ENCODE measurements at regions not wholly inside any gene's neighbourhood (a gene's known extent, or its start where the extent isn't known, plus 50 kb on each side); places are given as distances from the start of the nearest gene placed in this dataset.

DNA sequence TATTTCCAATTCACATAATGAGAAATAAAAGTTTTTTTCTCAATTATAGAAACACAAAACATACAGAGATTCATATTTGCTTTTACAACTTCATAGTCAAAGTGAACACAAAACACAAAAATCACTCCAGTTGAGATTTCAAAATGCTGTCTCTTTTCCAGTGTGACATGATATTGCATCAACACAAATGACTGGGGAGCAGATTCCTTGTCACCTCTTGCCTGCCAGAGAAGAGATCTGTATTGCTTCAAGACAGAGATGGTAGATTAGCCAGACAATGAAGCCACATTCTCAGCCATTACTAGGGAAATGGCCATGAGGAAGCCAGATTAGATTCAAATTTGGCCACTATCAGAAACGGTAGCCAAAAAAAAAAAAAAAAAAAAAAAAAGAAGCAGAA is 2313.1 kb upstream of the AGA start:
- DNase-seq, result no peak

DNA sequence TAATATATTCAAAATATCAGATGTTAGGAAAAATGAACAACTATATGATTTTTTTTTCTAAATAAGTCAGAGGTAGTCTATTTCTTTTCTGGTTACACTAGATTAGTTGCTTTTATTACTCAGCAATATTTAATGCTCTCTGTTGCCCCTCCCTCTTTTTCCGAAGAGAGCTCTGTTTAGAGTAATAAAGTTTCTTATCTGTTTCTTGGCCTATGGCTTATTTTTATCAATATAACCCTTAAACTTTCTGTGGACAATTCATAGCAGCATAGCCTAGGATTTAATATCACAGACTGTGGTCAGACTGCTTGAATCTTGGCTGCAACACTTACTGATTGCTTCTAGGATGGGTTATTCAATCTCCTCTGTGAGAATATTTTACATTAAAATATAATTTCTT is 2315.4 kb upstream of the AGA start:
- no peak for DNase-seq

DNA sequence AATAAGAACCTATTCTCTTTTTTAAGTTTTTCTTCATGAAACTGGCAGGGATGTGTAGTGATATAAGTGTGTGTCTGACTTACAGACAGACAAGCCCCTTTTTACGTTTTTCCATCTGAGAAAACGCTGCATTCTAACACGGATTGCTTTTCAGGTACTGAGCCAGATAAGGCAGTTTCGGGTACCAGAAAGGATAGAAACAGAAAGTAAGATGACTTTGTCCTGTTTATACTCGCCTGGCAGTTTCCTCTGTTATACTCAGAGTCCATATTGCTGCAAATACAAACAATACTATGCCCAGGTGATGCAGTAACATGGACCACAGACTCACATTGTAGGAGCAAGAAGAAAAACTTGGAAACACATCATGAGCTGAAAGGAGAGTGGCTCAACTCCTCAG is 2320.6 kb upstream of the AGA start:
- DNase-seq, result no peak

DNA sequence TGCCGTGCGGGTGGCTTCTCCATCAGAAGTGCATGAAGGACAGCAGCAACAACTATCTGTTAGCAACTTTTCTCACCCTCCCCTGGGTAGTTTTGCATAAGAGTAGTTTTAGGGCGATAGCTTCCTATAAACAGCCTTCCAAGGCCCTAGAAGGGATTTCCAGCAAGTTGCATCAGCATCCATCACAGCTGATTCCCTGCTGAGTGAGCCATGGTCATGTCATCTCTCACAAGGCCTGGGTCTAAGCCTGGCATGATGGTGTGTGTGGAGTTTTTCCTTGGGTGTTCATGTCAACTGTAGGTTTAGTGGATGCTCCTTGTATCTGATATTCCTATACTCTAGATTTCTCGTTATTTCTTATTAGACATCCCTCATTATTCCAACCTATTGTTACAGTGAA is 2324.7 kb upstream of the AGA start:
- DNase-seq, result no peak

DNA sequence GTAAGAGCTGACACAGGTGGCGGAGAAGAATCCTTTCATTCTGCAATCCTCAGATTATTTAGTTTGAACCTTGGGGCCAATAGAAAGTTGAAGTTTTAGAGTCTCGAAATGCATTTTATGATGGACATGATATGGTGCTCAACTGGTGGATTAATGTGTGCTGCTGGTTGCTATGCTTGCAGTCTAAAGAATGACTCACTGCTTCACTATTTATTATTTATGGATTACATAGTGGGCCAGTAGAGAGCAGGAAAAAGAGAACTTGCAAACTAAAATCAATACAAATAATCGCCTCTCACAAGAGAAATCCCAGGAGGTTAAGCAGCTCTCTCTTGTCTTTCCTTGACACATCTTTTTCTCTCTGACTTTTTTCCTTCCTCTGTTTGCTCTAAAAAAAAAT is 2326.8 kb upstream of the AGA start:
- no peak for DNase-seq

DNA sequence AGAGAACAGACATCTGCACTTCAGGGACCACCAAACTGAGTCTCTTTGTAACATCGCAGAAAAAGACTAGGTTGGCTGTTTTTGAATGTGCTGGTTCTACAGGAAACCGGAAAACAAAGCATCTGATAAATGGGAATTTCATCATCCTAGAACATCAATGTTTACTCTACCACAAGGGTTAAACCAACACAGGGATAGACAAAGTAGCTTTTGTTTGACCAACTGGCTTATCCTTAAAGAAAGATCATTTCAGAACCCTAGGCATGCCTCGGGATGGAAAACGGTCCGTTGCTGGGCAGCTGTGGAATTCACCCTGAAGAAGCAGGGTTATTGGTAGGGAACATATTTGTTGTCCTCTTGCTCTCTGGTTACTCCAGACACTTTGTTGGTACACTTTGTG is 2355.5 kb upstream of the AGA start:
- DNase-seq, result no peak

DNA sequence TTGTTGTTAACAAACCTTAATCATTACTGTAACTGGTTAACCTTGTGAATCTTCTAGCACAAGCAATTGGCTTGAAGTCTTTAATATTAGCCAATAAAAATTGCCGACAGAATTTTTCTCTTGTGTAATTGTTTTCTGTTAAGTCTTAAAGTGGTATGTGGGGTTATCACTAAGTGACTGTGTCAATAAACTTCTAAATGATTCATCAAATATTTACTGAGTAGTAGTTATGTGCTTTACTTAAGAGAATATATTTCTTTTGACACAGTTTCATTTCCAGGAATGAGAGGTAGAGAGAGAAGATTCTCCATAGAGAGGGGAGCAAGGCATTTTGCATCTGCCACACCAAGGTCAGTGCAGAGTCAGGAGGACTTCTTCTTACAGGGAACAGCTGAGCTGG is 2361.6 kb upstream of the AGA start:
- no peak for DNase-seq

DNA sequence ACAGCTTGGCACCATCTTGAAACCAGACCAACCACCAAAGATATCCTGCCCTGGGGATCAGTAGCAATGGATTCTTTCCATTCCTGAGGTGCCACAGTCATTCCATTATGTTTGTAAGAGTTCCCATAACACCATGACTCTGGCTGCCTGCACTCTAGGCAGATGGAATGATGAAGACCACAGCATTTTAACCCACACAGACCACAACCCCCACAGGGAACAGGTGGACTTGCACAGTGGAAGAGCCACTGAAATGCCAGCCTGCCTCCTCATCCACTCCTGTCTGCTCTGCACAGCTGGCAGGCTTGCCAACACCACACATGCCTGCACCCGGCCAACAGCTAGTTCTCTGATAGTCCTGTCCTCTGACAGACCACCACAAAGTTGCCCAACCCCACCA is 2362.2 kb upstream of the AGA start:
- DNase-seq, result no peak

DNA sequence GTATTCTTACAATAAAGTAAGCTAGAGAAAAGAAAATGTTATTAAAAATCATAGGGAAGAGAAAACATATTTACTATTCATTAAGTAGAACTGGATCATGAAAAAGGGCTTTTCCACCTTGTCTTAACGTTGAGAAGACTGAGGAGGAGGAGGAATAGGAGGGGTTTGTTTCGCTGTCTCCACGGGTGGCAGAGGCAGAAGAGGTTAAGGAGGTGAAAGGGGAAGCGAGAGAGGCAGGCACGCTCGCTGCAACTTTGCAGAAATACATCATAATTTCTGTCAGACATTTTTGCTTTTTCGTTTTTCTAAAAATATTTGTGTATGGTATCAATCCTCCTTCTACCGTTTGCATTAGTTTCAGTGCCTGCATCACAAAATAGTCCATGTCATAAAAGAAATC is 2375.1 kb upstream of the AGA start:
- no peak for DNase-seq

DNA sequence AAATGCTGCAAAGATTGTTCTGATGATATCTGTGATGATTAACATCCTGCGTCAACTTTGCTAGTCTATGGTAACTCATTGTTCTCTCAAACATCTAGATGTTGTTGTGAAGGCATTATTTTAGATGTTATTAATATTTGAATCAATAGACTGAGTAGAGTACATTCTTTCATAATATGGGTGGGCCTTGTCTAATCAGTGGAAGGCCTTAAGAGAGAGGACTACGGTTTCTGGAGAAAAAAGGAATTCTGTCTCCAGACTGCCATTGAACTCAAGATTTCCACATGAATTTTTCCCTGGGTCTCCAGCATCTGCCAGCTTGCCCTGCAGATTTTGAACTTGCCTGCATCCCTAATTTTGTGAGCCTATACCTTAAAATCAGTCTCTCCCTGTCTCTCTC is 2381.1 kb upstream of the AGA start:
- DNase-seq, result no peak

DNA sequence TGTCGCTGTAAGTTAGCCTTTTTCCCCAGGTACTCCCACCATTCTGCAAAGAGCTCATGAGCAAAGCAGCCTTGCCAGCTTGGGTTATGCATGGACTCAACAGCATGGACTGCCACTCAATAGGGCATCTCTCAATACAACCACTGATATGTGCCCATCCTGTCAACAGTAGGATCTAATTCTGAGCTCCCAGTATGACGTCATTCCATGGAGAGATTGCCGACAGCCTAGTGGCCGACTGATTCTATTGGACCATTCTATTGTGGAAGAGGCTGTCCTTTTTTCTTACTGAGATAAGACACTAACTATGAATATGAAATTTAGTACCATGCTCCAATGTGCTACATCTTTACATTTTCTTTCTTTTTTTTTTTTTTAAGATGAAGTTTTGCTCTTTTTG is 2389.0 kb upstream of the AGA start:
- DNase-seq, result no peak

DNA sequence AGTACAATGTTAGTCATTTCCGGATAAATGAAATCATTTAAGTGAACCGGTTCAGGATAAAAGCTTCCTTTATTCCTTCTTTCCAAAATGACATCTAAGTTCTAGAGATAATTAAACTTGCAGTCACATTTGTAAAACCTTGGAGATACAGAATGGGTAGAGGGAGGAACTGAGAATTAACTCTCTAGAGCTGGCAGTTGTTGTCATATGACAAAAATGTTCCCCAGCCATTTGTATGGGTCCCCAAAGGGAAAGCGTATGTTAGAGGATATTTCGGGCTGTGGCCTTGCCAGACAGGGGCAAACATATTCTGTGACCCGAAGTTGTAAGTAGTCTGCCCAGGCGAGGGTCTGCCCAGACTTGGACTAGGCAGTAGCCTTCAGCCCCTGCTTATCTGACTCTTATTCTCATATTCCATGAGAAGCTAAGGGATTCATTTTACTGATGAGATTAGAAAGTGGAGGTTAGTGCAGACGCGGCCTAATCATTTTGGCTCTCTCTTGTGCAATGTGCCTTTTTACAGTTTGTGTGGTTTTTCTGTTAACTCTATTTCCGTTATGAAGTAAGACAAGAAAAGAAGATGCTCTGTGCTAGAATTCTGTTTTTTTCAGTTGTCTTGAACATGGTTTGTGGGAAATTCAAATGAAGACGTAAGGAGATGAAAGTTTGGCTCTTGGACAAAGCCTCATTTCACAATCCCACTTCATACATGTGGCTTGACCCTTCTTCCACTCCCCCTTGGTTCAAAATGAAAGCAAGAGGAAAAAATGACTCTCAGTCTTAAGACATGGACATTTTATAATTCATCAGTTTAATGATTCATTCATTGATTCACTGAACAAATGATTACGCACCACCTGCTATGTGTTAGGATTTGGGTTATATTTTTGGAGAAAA is 2394.2 kb upstream of the AGA start:
- DNase-seq, result no peak

DNA sequence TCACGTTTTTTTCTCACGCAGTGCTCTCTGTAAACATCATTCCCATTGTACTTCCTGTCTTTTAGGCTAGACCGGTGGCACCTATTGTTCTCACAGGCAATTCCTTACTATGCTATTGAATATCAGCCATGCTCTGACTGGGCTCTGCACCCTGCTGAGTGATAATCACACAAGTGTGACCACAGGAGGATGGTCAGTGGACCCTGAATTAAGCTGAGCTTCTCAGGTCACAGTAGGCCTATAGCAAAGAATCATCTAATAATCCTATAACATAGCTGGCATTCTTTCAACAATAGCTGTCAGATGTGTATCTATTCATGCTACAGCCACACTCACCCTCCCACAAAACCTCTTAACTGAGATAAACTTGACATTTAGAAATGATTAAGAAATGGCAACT is 2399.8 kb upstream of the TENM3 start:
- DNase-seq, result no peak

DNA sequence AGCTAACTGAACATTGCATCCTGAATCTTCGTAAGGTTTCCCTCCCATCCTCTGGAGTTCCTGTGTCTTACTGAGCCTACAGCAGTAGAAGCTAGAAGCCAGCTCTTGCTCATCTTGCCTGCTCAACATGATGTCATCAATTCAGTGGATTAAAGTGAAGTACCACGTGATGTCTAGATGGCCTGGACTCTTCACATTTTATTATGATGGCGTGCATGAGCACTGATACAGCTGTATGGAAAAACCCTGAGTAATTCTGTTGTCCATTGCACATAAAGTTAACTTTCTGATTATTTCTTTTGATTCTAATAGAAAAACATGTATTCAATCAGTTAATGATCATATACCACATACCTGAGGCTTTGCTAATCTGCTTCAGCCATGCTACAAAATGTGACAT is 2387.7 kb upstream of the TENM3 start:
- DNase-seq, result no peak

DNA sequence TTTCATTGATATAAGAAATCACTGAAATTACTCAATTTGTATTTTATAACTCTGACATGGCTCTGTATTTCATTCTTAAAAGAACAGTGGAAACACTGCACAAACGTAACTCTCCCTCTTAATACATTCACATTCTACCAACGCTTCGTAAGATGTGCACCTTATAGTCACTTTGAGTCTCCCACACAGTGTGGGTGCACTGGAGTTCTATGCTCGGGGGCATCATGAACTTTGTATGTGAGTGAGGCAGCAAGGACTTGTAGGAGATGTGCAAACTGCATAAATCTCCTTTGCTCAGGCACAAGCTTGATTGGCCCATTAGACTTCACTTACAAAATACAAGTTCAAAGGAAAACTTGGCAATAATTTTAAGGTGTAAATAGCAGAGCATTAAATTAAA is 2385.0 kb upstream of the TENM3 start:
- no peak for DNase-seq

DNA sequence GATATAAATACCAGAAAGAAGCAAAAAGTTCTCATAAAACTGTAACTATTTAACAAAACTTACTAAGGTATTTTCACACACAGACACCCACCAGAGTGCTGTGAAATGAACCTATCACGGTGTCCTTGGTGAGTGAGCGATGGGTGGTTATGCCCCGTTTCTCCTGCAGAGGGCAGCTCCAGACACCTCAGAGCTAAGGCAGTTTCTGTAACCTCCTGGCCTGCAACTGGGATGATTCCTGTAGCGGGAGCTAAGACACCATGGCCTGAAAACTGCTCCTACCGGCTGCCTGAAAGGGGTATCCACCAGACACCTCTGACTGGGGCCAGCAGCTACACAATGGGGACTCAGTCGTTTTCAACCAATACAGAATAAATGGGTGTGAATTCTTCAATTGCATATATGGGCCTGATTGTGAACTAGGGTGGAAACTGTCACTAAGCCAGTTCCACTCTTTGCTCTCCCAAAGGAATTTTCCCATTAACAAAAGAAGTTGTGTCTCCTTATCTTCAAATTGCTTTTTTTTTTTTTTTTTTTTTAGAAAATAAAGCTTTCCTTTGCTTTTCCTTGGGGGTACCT is 2375.8 kb upstream of the TENM3 start:
- peak; percentile 65 for DNase-seq

DNA sequence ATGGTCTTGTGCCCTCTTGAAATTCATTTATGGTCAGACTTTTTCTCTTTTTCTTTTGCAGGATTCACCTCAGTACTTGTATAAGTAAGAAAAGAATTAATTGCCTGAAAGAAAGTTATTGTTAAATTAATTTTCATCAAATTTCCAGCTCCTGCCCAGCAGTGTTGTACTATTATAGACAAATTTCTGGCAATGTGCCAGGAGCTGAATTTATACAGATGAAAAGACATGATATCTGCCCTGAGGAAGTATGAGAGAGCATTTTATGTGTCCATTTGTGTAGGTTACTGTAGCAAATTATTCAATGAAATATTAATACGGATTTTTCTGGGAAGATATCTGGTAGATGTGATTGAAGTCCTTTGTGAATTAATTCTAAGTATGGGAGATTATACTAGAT is 2371.5 kb upstream of the TENM3 start:
- no peak for DNase-seq

DNA sequence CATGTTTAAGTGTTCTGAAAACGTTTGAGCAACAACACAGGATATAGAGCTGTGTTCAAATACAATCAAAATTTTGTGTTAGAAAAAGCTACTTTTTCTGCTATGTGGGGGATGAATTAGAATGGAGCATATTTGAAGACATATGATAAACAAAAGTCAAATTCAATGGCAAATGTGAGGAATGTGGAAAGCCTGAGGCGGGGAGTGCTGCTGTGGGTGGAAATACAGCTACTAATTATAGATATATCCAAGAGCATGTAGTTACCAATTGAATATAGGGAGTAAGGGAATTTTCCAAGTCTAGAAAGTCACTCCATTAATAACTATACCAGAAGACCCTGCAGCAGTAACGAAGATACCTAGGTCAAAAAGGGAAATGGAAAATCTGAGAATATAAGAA is 2370.4 kb upstream of the TENM3 start:
- DNase-seq, result no peak

DNA sequence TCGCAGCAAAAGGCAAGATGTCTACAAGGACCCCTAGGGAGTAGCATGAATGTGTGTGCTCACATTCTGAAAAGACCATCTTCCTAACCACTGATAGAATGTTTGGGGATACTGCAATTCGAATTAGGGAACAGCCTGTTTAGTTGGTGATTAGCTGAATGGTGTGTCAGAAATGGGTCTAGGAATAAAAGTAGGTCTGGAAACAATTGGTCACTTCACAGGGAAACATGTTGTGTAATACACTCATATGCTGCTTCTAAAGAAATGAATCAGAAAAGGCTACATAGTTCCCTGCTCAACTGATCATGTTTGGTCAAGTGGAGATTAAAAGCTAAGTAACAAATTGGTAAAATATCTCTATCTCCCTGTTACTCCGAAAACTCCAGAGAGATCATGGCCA is 2362.4 kb upstream of the TENM3 start:
- no peak for DNase-seq

DNA sequence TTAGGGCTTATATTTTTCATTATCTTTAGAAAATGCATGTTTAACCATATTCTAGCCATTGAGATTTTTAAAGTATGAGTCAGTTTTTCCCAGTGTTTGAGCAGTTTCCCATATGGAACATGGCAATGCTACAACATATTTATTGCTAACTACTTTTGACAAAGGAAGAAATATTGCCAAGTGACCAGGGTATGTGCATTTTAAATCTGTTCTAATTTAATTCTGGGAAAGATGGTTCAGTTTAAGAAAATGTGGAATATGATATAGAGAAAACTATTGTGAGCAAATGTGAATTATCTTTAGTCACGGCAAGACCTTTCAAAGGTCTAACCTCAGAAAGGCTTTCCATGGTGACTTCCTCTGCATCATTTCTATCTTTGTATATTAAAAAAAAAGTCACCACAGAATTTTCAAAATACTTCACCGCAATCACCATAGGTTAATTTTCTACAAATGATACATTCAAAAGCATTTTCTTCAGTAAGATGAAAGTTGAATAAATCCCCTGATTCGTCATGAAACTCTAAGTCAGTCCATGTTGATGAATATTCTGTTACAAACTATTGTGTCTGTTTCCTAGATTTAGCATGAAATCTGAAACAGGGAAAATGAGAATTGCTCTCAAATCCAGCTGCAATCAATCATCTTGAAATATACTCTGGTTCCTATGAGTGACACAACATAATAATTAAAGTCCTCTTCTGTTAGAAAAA is 2349.0 kb upstream of the TENM3 start:
- DNase-seq, result no peak

DNA sequence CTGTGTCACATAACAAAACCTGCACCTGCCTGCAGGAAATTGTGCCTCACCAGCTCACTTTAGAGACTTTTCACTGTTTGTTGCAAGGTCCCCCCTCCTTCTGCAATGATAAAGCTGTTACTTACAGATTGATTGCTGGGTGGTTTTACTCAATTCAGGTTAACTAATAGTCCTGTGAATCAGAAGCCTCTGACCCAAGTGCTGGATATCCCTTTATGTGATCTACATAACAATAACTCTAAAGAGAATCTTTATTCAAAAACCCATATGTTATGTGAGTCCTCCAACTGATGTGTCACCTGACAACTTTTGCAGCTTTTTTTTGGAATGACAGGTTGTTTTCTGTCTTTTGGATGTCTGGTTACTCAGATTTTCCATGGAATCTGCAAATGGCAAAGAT is 2323.6 kb upstream of the TENM3 start:
- no peak for DNase-seq

DNA sequence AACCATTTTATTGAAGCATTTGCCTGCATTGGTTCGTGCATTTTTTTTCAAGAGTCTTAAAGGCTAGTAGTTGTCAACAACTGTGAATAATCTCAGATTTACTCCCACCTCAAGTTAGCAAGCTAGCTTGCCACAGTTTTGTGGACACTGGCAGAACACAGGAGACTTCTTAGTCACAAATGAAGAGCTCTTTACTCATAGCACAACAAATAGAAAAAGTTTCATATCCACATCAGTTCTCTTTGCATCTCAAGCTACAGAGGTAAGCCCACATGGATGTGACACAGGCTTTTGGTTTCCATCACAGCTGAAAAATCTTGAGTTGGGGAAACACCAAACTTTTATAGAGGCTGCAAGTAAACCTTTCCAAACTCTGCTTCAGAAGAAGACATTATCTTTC is 2315.7 kb upstream of the TENM3 start:
- no peak for DNase-seq

DNA sequence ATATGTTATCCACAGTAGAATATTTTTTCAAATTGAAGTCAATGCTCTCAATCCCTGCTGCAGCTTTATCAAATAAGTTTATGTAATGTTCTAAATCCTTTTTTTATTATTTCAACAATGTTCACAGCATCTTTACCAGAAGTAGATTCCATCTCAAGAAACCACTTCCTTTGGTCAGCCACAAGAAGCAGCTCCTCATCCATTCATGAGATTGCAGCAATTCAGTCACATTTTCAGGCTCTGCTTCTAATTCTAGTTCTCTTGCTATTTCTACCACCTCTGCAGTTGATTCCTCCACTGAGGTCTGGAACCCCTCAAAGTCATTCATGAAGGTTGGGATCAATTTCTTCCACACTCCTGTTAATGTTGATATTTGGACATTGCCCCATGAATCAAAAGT is 2301.3 kb upstream of the TENM3 start:
- DNase-seq, result no peak

DNA sequence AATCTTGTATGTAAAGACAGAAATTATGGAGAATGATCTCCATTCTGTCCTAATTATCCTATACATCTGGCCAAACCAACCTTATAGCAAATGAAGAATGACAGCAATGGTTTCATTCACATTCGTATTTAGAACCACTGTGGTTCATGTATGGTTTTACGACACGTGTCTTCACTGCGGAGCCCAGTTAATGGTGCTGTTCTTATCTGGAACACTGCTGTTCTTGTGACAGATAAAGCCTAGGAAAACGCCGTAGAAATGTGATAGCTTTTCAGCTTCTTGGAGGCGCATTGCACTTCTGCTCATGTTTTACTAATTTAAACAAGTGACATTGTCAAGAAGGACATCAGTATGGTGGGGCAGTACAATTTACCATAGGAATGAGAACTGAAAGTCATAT is 2266.4 kb upstream of the TENM3 start:
- no peak for DNase-seq
